Cardiac fibroblast (primary cell): ENCODE measurements at regions not wholly inside any gene's neighbourhood (a gene's known extent, or its start where the extent isn't known, plus 50 kb on each side); places are given as distances from the start of the nearest gene placed in this dataset.
"Not testable (repeated sequence)": the region's sequence is repeated elsewhere in the genome, so short reads cannot be mapped to it uniquely, and the experiment has no call there.

Experiments
- DNase-seq, 2 donors: peaks; one replicate each; pipeline versions ENCODE4 v3.0.0 to v3.0.0-alpha.2; 2010; ENCODE audit warnings: low read depth in 2 of 2
- H3K4me3 ChIP-seq, 2 donors: replicated peaks in 1 of 2; 1 replicate in 1 of 2; 2 replicates in 1 of 2; pipeline ENCODE4 v1.5.1; 2011; ENCODE audit warnings: low read depth in 2 of 2, low read length in 2 of 2, mild to moderate bottlenecking in 2 of 2, moderate library complexity in 1 of 2
- CTCF ChIP-seq: IDR thresholded peaks from one replicate; pipeline ENCODE4 v1.5.1; 2011; ENCODE audit warnings: low read depth, mild to moderate bottlenecking, low read length, inconsistent platforms

GRCh38 chr5:105638437-105638836 lies 2032.3 kb downstream of the EFNA5 start:
- no peak overlapping the region for H3K4me3 ChIP-seq
- no peak for TF ChIP-seq CTCF
- DNase-seq: no peak

GRCh38 chr5:105632043-105632442 lies 2038.7 kb downstream of the EFNA5 start:
- H3K4me3 ChIP-seq: no peak overlapping the region
- DNase-seq: peak in 1 of 2 donors; percentile 7
- TF ChIP-seq CTCF: no peak

- no peak for TF ChIP-seq CTCF
- no peak for DNase-seq
- H3K4me3 ChIP-seq: no peak overlapping the region
These were observed 2039.9 kb downstream of the EFNA5 start for GRCh38 chr5:105630803-105631202.

- DNase-seq: no peak
- H3K4me3 ChIP-seq: no peak overlapping the region
- no peak for TF ChIP-seq CTCF
These were observed 2051.0 kb downstream of the EFNA5 start for GRCh38 chr5:105619725-105620124.

- DNase-seq: no peak
- TF ChIP-seq CTCF: no peak
- no peak overlapping the region for H3K4me3 ChIP-seq
These were observed 2053.1 kb downstream of the EFNA5 start for GRCh38 chr5:105617436-105618215.

GRCh38 chr5:105616599-105616998 lies 2054.0 kb upstream of the NUDT12 start:
- no peak for DNase-seq
- no peak overlapping the region for H3K4me3 ChIP-seq
- no peak for TF ChIP-seq CTCF

GRCh38 chr5:105602406-105602805 lies 2039.8 kb upstream of the NUDT12 start:
- DNase-seq, H3K4me3 ChIP-seq: not testable (repeated sequence)
